ENCODE measurements at regions not wholly inside any gene's neighbourhood (a gene's known extent, or its start where the extent isn't known, plus 50 kb on each side); places are given as distances from the start of the nearest gene placed in this dataset.
A peak's percentile ranks its signal among the peaks of the same experiment; 100 is the strongest.

GRCh38 chr6:3911130-3911529 is 62.0 kb downstream of the FAM50B start:
- Histone ChIP-seq H3K4me1 (peaks cover 72 to 80% of the 10 kb centered on the region in 2 donors), H3K9me3 (no peaks in the 10 kb centered on the region), H3K4me3 (no peak overlapping the region), H3K36me3 (no peaks in the 10 kb centered on the region), H3K27ac (peak overlapping the region; percentile 85 to 92 (median 88)), H3K27me3 (no peaks in the 10 kb centered on the region)
- TF ChIP-seq CTCF (IDR thresholded peaks at IDR 0.05 in 4 of 5, conservative IDR thresholded peaks at IDR 0.05 in 1 of 5) (no peak), POLR2A (IDR thresholded peaks at IDR 0.05) (no peak)
- in situ Hi-C loops (cut with MboI; ENCODE audit: low sequenced_read_pairs in 4 of 4) = no loop called here
- intact Hi-C loops (cut with DNase I; ENCODE audit: low total_unique reads) = loop anchor here (10.0 kb wide), 2 partner anchors 566 to 1066 kb away; partner anchors contain the start of gene SERPINB1
- ATAC-seq (no peak), DNase-seq (peak in 1 of 2 donors; percentile 11)

GRCh38 chr6:3911614-3912336 is 62.6 kb downstream of the FAM50B start:
- Histone ChIP-seq H3K4me3 (no peak overlapping the region), H3K27me3 (no peaks in the 10 kb centered on the region), H3K9me3 (no peaks in the 10 kb centered on the region), H3K36me3 (no peaks in the 10 kb centered on the region), H3K4me1 (peaks cover 66 to 74% of the 10 kb centered on the region in 2 donors), H3K27ac (peak overlapping the region; percentile 85 to 92 (median 88))
- intact Hi-C loops (cut with DNase I; ENCODE audit: low total_unique reads) = loop anchor here (10.0 kb wide), 2 partner anchors 567 to 1067 kb away; partner anchors contain the start of gene SERPINB1
- ATAC-seq = no peak
- in situ Hi-C loops (cut with MboI; ENCODE audit: low sequenced_read_pairs in 4 of 4) = no loop called here
- peak in 1 of 2 donors; percentile 24 for TF ChIP-seq POLR2A (IDR thresholded peaks at IDR 0.05)
- no peak for TF ChIP-seq CTCF (IDR thresholded peaks at IDR 0.05 in 4 of 5, conservative IDR thresholded peaks at IDR 0.05 in 1 of 5)
- peak in 1 of 2 donors; percentile 53 for DNase-seq

GRCh38 chr6:3912361-3913076 is 63.3 kb downstream of the FAM50B start:
- peak; percentile 18 to 27 for ATAC-seq
- intact Hi-C loops (cut with DNase I; ENCODE audit: low total_unique reads) = loop anchor here (10.0 kb wide), 2 partner anchors 568 to 1068 kb away; partner anchors contain the start of gene SERPINB1
- Histone ChIP-seq H3K36me3 (no peaks in the 10 kb centered on the region), H3K9me3 (no peaks in the 10 kb centered on the region), H3K4me1 (peaks cover 60 to 67% of the 10 kb centered on the region in 2 donors), H3K27ac (peak overlapping the region; percentile 85 to 92 (median 88)), H3K27me3 (no peaks in the 10 kb centered on the region), H3K4me3 (no peak overlapping the region)
- in situ Hi-C loops (cut with MboI; ENCODE audit: low sequenced_read_pairs in 4 of 4) = no loop called here
- peak in 1 of 2 donors; percentile 8 for DNase-seq
- TF ChIP-seq CTCF (IDR thresholded peaks at IDR 0.05 in 4 of 5, conservative IDR thresholded peaks at IDR 0.05 in 1 of 5) (no peak), POLR2A (IDR thresholded peaks at IDR 0.05) (no peak)

GRCh38 chr6:3913077-3913957 is 64.1 kb downstream of the FAM50B start:
- peak overlapping the region; percentile 85 to 92 (median 88) for H3K27ac ChIP-seq
- H3K36me3 ChIP-seq = no peaks in the 10 kb centered on the region
- peak overlapping the region in 1 of 4 donors; percentile 11 for H3K4me3 ChIP-seq
- H3K27me3 ChIP-seq = no peaks in the 10 kb centered on the region
- DNase-seq (peak; percentile 73 to 74), ATAC-seq (peak; percentile 92 to 93)
- in situ Hi-C loops (cut with MboI; ENCODE audit: low sequenced_read_pairs in 4 of 4) (no loop called here), intact Hi-C loops (cut with DNase I; ENCODE audit: low total_unique reads) (loop anchor here (10.0 kb wide), 2 partner anchors 569 to 1069 kb away; partner anchors contain the start of gene SERPINB1)
- H3K9me3 ChIP-seq = no peaks in the 10 kb centered on the region
- peaks cover 55 to 61% of the 10 kb centered on the region in 2 donors for H3K4me1 ChIP-seq
- TF ChIP-seq CTCF (IDR thresholded peaks at IDR 0.05 in 4 of 5, conservative IDR thresholded peaks at IDR 0.05 in 1 of 5) (no peak), POLR2A (IDR thresholded peaks at IDR 0.05) (no peak)
